ENCODE measurements at regions not wholly inside any gene's neighbourhood (a gene's known extent, or its start where the extent isn't known, plus 50 kb on each side); places are given as distances from the start of the nearest gene placed in this dataset.

- TF ChIP-seq EP300 (IDR thresholded peaks at IDR 0.05; ENCODE audit: borderline replicate concordance) (no peak), MAX (IDR thresholded peaks at IDR 0.05) (no peak), TCF12 (IDR thresholded peaks at IDR 0.05; ENCODE audit: low read depth) (no peak), NFIC (IDR thresholded peaks at IDR 0.05) (no peak), CEBPB (IDR thresholded peaks at IDR 0.05) (no peak), TEAD4 (IDR thresholded peaks at IDR 0.05) (no peak), RAD21 (IDR thresholded peaks at IDR 0.05; ENCODE audit: low read depth) (no peak), CREB1 (IDR thresholded peaks at IDR 0.05; ENCODE audit: low read depth) (no peak), EGR1 (IDR thresholded peaks at IDR 0.05) (no peak), YY1 (IDR thresholded peaks at IDR 0.05; ENCODE audit: low read depth) (no peak), FOXM1 (IDR thresholded peaks at IDR 0.05; ENCODE audit: borderline replicate concordance, low read depth) (no peak), TAF1 (IDR thresholded peaks at IDR 0.05; ENCODE audit: low read depth) (no peak), USF1 (IDR thresholded peaks at IDR 0.05) (no peak)
- TF ChIP-seq, protein P1, sequence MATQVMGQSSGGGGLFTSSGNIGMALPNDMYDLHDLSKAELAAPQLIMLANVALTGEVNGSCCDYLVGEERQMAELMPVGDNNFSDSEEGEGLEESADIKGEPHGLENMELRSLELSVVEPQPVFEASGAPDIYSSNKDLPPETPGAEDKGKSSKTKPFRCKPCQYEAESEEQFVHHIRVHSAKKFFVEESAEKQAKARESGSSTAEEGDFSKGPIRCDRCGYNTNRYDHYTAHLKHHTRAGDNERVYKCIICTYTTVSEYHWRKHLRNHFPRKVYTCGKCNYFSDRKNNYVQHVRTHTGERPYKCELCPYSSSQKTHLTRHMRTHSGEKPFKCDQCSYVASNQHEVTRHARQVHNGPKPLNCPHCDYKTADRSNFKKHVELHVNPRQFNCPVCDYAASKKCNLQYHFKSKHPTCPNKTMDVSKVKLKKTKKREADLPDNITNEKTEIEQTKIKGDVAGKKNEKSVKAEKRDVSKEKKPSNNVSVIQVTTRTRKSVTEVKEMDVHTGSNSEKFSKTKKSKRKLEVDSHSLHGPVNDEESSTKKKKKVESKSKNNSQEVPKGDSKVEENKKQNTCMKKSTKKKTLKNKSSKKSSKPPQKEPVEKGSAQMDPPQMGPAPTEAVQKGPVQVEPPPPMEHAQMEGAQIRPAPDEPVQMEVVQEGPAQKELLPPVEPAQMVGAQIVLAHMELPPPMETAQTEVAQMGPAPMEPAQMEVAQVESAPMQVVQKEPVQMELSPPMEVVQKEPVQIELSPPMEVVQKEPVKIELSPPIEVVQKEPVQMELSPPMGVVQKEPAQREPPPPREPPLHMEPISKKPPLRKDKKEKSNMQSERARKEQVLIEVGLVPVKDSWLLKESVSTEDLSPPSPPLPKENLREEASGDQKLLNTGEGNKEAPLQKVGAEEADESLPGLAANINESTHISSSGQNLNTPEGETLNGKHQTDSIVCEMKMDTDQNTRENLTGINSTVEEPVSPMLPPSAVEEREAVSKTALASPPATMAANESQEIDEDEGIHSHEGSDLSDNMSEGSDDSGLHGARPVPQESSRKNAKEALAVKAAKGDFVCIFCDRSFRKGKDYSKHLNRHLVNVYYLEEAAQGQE (IDR thresholded peaks at IDR 0.05; ENCODE audit: low read depth) = no peak
Measured at GRCh38 chr13:103195762-103196161, 129.5 kb upstream of the SLC10A2 start.

GRCh38 chr13:103194871-103195270 is 128.7 kb upstream of the SLC10A2 start:
- TF ChIP-seq, protein P1 (IDR thresholded peaks at IDR 0.05; ENCODE audit: low read depth) = no peak
- TF ChIP-seq YY1 (IDR thresholded peaks at IDR 0.05; ENCODE audit: low read depth) (no peak), CREB1 (IDR thresholded peaks at IDR 0.05; ENCODE audit: low read depth) (no peak), EP300 (IDR thresholded peaks at IDR 0.05; ENCODE audit: borderline replicate concordance) (no peak), USF1 (IDR thresholded peaks at IDR 0.05) (no peak), EGR1 (IDR thresholded peaks at IDR 0.05) (no peak), TAF1 (IDR thresholded peaks at IDR 0.05; ENCODE audit: low read depth) (no peak), FOXM1 (IDR thresholded peaks at IDR 0.05; ENCODE audit: borderline replicate concordance, low read depth) (no peak)

- TF ChIP-seq TEAD4 (IDR thresholded peaks at IDR 0.05) (no peak), RAD21 (IDR thresholded peaks at IDR 0.05; ENCODE audit: low read depth) (no peak), USF1 (IDR thresholded peaks at IDR 0.05) (no peak), CREB1 (IDR thresholded peaks at IDR 0.05; ENCODE audit: low read depth) (no peak), ZBTB7A (IDR thresholded peaks at IDR 0.05; ENCODE audit: low read depth) (no peak), YY1 (IDR thresholded peaks at IDR 0.05; ENCODE audit: low read depth) (no peak), EGR1 (IDR thresholded peaks at IDR 0.05) (no peak), MAX (IDR thresholded peaks at IDR 0.05) (no peak), NFIC (IDR thresholded peaks at IDR 0.05) (no peak), FOXM1 (IDR thresholded peaks at IDR 0.05; ENCODE audit: borderline replicate concordance, low read depth) (no peak), TAF1 (IDR thresholded peaks at IDR 0.05; ENCODE audit: low read depth) (no peak)
Measured at GRCh38 chr13:103192511-103193135, 126.4 kb upstream of the SLC10A2 start.

DNA sequence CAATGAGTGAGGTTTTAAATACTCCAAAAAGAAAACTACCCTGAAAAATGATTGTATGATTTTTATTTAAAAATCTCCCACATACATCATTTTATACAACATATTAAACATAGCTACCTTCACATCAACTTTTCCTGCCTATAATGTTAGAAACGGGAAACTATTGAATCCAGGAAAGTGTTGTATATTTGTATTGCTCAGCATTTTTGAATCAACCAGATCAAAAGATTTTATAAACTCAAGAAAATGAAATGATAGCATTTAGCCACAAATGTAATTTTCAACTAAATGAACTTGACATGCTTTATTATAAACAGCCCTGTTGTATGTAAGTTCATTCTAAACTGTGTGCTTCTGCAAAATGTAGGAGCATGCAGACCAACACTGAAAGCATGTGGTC is 124.6 kb upstream of the SLC10A2 start:
- no peak for TF ChIP-seq NFIC (IDR thresholded peaks at IDR 0.05)
- no peak for TF ChIP-seq YY1 (IDR thresholded peaks at IDR 0.05; ENCODE audit: low read depth)
- no peak for TF ChIP-seq TEAD4 (IDR thresholded peaks at IDR 0.05)
- no peak for TF ChIP-seq CREB1 (IDR thresholded peaks at IDR 0.05; ENCODE audit: low read depth)
- TF ChIP-seq CEBPB (IDR thresholded peaks at IDR 0.05) = no peak
- TF ChIP-seq TCF12 (IDR thresholded peaks at IDR 0.05; ENCODE audit: low read depth) = no peak
- TF ChIP-seq ZBTB7A (IDR thresholded peaks at IDR 0.05; ENCODE audit: low read depth) = no peak
- no peak for TF ChIP-seq TAF1 (IDR thresholded peaks at IDR 0.05; ENCODE audit: low read depth)
- TF ChIP-seq USF1 (IDR thresholded peaks at IDR 0.05) = no peak
- TF ChIP-seq FOXM1 (IDR thresholded peaks at IDR 0.05; ENCODE audit: borderline replicate concordance, low read depth) = no peak
- TF ChIP-seq MAX (IDR thresholded peaks at IDR 0.05) = no peak
- no peak for TF ChIP-seq EP300 (IDR thresholded peaks at IDR 0.05; ENCODE audit: borderline replicate concordance)
- no peak for TF ChIP-seq RAD21 (IDR thresholded peaks at IDR 0.05; ENCODE audit: low read depth)
- no peak for TF ChIP-seq EGR1 (IDR thresholded peaks at IDR 0.05)
- TF ChIP-seq, protein P1 (IDR thresholded peaks at IDR 0.05; ENCODE audit: low read depth) = no peak
